GM21367 (cell line): ENCODE measurements at regions not wholly inside any gene's neighbourhood (a gene's known extent, or its start where the extent isn't known, plus 50 kb on each side); places are given as distances from the start of the nearest gene placed in this dataset.

Experiments used
- ATAC-seq: cut with Tn5 transposase; IDR thresholded peaks from one replicate; pipeline ENCODE4 v1.9.1; 2021; ENCODE audit not compliant: unreplicated experiment

DNA sequence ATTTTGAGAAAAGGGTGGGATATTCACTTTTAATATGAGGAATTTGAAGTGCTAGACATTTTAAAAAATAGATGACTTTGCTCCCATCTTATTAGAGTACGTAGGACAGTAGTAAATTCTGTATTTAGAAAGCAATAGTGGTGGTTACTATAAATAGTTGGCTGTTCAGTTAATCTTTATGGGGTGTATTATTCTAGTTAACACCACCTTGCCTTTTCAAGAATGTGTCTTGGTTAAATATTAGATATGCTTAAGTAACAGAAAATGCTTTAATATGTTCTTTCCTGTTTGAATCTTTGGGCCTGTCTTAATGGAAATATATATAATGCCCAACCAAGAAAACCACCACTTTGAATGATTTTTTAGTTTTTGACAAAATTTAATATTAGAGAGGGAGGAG is 608.7 kb upstream of the FAM174A start:
- ATAC-seq, result no peak

DNA sequence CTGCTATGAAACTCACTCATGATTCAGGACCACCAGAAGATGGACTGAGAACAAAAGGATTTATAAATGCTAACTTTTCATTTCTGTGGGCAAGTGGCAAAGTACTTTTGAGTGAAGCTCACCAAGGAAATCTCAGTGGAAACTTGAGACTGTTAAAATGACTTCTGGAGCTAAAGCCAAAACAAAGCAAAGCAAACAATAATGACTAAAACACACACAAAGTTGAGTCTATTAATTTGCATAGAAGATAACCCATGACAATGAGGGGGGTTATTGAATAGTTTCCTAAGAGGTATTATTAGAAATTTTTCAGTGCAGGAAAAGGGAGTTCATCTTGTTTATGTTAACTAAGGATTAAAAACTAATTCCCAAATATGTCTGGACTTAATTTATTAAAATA is 612.8 kb upstream of the FAM174A start:
- ATAC-seq, result no peak

DNA sequence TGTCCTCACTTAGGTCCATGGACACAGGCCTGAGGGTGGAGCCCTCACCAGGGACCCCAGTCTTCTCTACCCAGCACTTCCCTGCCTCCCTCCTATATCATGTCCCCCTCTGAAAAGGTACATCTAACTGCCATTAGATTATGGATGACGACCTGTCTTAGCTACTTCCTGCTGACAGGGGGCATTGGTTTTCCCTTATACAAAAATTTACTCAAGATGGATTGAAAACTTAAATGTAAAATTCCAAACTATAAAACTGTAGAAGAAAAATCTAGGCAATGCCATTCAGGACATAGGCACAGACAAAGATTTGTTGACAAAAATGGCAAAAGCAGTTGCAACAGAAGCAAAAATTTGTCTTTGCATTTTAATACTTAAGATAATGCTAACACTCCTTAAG is 623.2 kb upstream of the FAM174A start:
- no peak for ATAC-seq

- no peak for ATAC-seq
These were observed 628.4 kb upstream of the FAM174A start for GRCh38 chr5:99906776-99907175.

- no peak for ATAC-seq
These were observed 633.2 kb upstream of the FAM174A start for GRCh38 chr5:99901972-99902371.

- ATAC-seq, result no peak
These were observed 634.8 kb upstream of the FAM174A start for GRCh38 chr5:99900302-99900852.

GRCh38 chr5:99879791-99880511 is 655.2 kb upstream of the FAM174A start:
- no peak for ATAC-seq

- no peak for ATAC-seq
These were observed 656.3 kb upstream of the FAM174A start for GRCh38 chr5:99878830-99879229.

DNA sequence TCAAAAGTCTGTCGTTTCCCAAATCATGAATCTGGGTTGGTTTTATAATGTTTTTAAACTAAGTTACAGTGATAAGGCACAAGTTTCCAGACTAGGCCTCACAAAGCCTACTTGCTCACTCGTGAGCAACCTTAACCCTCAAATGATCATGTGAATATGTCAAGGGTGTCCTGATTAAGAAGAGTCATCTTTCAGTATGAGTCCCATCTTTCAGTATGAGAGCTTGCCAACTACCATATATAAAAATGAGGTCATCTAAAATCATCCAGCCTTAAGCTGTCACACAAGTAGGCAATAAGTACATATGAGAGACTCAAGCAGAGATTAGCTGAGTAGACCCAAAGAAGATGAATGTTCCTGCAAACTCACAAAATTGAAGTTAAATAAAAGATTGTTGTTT is 668.4 kb upstream of the FAM174A start:
- ATAC-seq, result peak; percentile 50

GRCh38 chr5:99865159-99865558 is 670.0 kb upstream of the FAM174A start:
- ATAC-seq, result no peak

- ATAC-seq, result no peak
These were observed 699.4 kb upstream of the FAM174A start for GRCh38 chr5:99835791-99836190.

GRCh38 chr5:99827136-99827535 is 708.0 kb upstream of the FAM174A start:
- ATAC-seq, result no peak

DNA sequence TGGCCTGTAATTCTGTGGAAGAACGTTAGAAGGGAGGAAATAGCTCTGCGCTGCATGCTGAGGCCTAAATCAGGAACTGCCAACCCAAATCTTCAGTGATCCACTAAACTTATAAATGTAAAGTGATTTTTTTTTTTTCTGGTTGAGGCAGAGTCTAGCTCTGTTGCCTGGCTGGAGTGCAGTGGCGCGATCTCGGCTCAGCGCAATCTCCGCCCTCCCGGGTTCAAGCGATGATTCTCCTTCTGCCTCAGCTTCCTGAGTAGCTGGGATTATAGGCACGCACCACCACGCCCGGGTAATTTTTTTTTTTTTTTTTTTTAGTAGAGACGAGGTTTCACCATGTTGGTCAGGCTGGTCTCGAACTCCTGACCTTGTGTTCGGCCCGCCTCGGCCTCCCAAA is 717.4 kb upstream of the FAM174A start:
- no peak for ATAC-seq

DNA sequence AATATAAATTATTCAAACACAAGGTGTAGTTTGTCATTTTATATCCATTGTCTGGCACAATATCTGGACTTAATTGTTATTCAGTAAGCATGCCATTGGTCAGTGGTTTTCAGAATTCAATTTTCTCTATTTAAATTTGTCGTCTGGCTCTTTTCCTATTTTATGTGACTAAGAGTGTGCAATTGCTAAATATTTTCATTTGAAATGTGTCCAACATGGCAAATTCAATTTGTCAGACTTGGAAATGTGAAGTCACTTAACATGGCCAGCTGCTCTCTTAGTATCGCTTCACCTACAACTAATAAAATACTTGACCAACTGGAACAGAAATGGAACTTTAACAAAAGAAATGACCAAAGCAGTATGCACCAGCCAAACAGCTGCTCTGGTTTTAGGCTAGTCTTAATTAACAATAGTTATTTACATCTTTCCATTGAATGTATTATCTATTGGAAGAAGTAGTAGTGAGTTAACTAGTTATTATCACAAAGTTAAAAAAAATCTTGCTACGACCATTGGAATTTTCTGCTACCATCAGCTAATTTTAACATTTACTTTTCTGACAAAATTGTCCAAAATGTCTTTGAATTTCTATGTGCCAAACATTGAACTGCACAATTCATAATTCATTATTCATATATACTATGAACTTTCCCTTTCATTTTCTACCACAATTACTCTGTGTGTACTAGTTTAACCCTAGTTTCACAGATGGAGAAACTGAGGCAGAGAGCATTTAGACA is 720.7 kb upstream of the FAM174A start:
- no peak for ATAC-seq

DNA sequence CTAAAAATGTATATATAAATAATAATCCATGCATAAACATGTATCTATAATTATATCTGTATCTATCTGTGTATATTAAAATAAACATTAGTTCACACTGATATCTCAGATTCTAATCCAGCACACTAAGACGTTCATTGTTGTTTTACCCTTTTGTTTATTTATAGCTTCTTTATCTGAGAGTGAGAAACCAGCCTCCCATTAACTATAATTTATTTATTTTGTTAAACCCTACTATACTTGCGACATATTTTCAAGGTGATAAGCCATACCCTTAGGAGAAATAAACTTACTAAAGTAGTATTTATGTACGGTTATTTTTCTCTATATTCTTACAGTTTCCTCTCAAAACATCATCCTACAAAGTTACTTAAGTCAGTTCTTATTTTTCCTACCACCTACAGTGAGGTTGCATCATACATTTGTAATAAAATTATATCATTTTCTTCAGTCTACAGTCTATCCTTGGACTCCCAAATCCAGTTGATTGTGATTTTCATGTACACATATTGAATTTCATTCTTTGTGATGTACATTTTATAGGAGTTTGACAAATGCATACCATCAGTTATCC is 726.4 kb upstream of the FAM174A start:
- no peak for ATAC-seq

DNA sequence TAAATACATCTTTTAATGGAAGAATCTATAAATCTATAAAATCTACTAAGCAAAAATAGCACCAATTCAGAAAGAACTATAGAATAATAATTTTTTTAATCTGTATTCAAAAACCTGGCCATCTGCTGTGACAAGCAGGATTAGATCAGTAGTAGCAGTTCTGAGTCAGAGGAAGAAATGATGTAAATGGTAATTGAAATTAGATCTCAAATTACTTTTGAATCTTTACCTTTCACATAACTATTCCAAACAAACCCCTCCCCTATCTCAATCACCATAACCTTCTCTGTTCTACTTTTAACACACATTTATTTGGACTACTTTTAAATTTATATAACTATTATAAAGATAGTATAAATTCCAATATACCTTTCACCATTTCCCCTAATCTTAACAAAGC is 727.8 kb upstream of the FAM174A start:
- no peak for ATAC-seq

DNA sequence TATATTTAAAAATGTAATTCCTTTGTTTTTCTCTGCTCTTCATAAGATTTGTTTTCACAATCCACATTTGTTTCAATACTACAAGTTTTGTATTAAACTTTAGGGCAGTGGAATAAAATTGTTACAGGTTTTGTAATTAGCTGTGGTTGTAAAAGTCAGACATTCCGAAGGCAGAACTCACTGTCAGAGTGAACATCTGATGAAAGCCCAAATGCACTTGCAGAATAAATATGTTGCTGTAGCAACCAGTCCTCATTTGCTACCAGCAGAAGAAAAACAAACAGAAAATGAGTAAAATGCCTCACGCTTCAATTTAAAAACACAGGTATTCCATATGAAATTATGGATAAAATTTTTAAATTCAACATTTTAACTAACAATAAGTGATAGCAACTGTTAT is 740.1 kb upstream of the FAM174A start:
- no peak for ATAC-seq

DNA sequence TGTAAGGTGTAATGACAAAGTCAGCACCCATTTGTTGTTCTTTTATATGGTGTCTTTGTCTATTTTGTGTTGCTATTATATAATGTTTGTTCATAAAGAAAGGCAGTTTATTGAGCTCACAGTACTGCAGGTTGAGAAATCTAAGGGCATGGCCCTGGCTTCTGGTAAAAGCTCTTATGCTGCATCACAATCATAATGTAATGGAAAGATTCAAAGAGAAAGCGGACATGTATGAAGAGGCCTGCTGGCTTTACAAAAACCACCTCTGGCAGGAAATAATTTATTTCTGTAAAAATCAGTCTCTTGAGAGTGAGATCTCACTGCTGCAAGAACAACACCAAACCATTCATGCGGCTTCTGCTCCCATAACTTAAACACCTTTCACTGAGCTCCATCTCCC is 746.7 kb upstream of the FAM174A start:
- no peak for ATAC-seq

DNA sequence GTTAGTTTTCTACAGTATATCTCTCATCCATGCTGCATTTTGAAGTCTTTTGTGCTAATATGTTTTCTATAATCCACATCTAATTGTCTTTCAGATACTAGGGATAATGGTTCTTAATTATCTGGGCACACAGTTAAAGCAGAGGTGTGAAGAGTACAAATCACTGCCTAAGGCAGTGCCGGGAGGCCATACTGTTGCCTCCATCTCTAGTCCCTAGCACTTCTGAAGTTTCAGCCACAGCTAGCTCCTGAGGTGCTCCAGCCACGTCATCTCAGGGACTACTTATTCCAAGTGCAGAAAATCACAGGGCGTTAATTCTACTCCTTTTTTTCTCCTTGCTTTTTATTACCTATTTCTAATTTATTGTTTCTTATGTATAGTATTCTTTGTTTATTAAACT is 760.0 kb upstream of the FAM174A start:
- ATAC-seq, result no peak

DNA sequence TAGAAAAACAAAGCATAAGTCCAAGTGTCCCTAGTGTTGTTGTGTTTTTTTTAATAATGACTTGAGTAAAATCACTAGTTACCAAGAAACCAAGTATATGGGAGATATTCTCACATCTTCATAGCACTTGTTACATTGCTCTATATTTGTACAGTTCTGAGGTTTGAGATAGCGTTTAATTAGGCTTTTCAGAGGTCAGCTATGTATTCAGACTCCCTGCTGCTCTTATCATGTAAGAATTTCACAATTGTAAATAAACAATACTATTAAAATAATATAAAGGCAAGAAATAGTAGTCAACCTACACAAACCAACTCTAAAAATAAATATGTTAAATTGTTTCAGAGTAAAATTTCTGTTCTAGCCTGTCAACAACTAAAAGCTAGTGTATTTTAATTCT is 761.9 kb upstream of the FAM174A start:
- no peak for ATAC-seq

- ATAC-seq, result no peak
These were observed 763.9 kb upstream of the FAM174A start for GRCh38 chr5:99771296-99771695.

DNA sequence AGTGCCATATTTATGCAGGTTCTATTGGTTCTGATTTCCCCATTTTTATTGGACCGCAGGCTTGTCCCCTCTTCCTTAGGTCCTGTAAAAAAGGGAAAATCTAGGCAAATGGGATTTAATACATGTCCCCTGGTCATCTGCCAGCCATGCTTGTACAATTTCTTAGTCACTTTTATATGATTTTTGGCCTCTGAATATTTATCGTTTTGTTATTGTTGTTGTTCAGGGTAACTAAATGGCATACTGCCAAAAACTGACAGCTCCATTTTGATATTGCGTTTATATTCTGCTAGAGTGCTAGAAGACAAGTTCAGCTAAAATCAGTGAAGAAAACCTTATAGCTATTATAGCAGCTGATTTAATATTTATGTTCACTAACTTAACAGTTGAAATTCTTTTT is 770.2 kb upstream of the FAM174A start:
- no peak for ATAC-seq
